HCT116 (cell line): ENCODE measurements at regions not wholly inside any gene's neighbourhood (a gene's known extent, or its start where the extent isn't known, plus 50 kb on each side); places are given as distances from the start of the nearest gene placed in this dataset.

Experiments used
- ATAC-seq: fragments of 200-7000 bp; cut with Tn5 transposase; 2 replicates; pipeline ENCODE4 v1.9.1; 2020; ENCODE audit warnings: mild to moderate bottlenecking, moderate library complexity
- BruUV-seq: library from RNA; stranded (reverse); fragments of 400-500 nt; replicated peaks from 2 replicates; lab custom pipeline; 2021; lab: Mats Ljungman, UMichigan
- CTCF ChIA-PET: fragments of 300-600 bp; sonication (Branson Sonifier 250); formaldehyde crosslinking; loops from one replicate; lab custom pipeline; 2021; ENCODE audit warnings: antibody characterized with exemption; lab: Charles Lee
- POLR2A ChIA-PET: fragments of 300-600, 350-600 bp; sonication (Branson Sonifier 250); formaldehyde crosslinking; loops from one replicate; lab custom pipeline; 2021; ENCODE audit warnings: antibody characterized with exemption; lab: Charles Lee
- RAD21 ChIA-PET, 2 experiments: fragments of 300-600 bp; sonication (Branson Sonifier 250); formaldehyde crosslinking; loops; one replicate each; lab custom pipeline; 2023; ENCODE audit warnings: low total read pairs in 2 of 2; ENCODE audit not compliant: uncharacterized antibody in 2 of 2, unreplicated experiment in 2 of 2, low non-redundant PET in 1 of 2; lab: Charles Lee
- DNase-seq: peaks from one replicate; pipeline ENCODE4 v3.0.0-alpha.2; 2010; ENCODE audit warnings: low read depth, low spot score
- H2AFZ ChIP-seq: fragments of 200-600 bp; shearing (Covaris generic), sonication (generic); 2 replicates; pipeline ENCODE4 v1.6.1; 2017; ENCODE audit warnings: low read depth, mixed run types, mixed read lengths, antibody characterized with exemption, low read length; ENCODE audit not compliant: poor library complexity, severe bottlenecking
- H3K27ac ChIP-seq: 2 replicates; pipeline ENCODE4 v1.5.1; 2012; ENCODE audit warnings: low read depth, low read length
- H3K27me3 ChIP-seq: fragments of 200-600 bp; sonication (generic); 2 replicates; pipeline ENCODE4 v1.6.1; 2016; ENCODE audit warnings: mixed run types, low read length, mixed read lengths; ENCODE audit not compliant: insufficient read depth
- H3K36me3 ChIP-seq, 2 experiments: fragments of 200-500 bp in 1 of 2; fragments of 200-600 bp in 1 of 2; sonication (Bioruptor generic) in 1 of 2; sonication (generic) in 1 of 2; 2 replicates each; pipeline versions ENCODE4 v1.5.1 to v1.6.1; 2014 to 2016; ENCODE audit warnings: low read length in 2 of 2, inconsistent platforms in 1 of 2, mixed read lengths in 1 of 2, mixed run types in 1 of 2; ENCODE audit not compliant: insufficient read depth in 2 of 2, control insufficient read depth in 1 of 2
- H3K4me1 ChIP-seq, 2 experiments: fragments of 200-600 bp in 1 of 2; sonication (generic) in 1 of 2; 2 replicates each; pipeline versions ENCODE4 v1.5.1 to v1.6.1; 2012 to 2017; ENCODE audit warnings: low read length in 2 of 2, inconsistent platforms in 1 of 2, mild to moderate bottlenecking in 1 of 2, mixed read lengths in 1 of 2, mixed run types in 1 of 2, moderate library complexity in 1 of 2; ENCODE audit not compliant: insufficient read depth in 2 of 2, control insufficient read depth in 1 of 2
- H3K4me2 ChIP-seq: fragments of 200-600 bp; sonication (generic); 2 replicates; pipeline ENCODE4 v1.6.1; 2017; ENCODE audit warnings: mixed run types, low read length, mixed read lengths
- H3K4me3 ChIP-seq, 2 experiments: fragments of 200-600 bp in 1 of 2; sonication (generic) in 1 of 2; replicated peaks in 1 of 2; 2 replicates each; pipeline ENCODE4 v1.5.1; 2011 to 2016; ENCODE audit warnings: low read length in 2 of 2, control low read depth in 1 of 2, low read depth in 1 of 2, mild to moderate bottlenecking in 1 of 2, mixed read lengths in 1 of 2, mixed run types in 1 of 2
- H3K79me2 ChIP-seq: fragments of 200-600 bp; sonication (generic); 2 replicates; pipeline ENCODE4 v1.6.1; 2017; ENCODE audit warnings: mild to moderate bottlenecking, mixed run types, low read length, moderate library complexity, mixed read lengths; ENCODE audit not compliant: insufficient read depth
- H3K9ac ChIP-seq: fragments of 200-600 bp; sonication (generic); 2 replicates; pipeline ENCODE4 v1.6.1; 2016; ENCODE audit warnings: low read length, mixed read lengths
- H3K9me2 ChIP-seq: fragments of 200-600 bp; sonication (generic), shearing (Covaris generic); 2 replicates; pipeline ENCODE4 v1.6.1; 2017; ENCODE audit warnings: mixed run types, mild to moderate bottlenecking, moderate library complexity; ENCODE audit not compliant: insufficient read depth
- H3K9me3 ChIP-seq, 2 experiments: fragments of 200-500 bp in 1 of 2; fragments of 200-600 bp in 1 of 2; sonication (Bioruptor generic) in 1 of 2; sonication (generic) in 1 of 2; 2 replicates each; pipeline ENCODE4 v1.6.1; 2014 to 2017; ENCODE audit warnings: low read length in 2 of 2, mixed read lengths in 2 of 2, inconsistent platforms in 1 of 2, low read depth in 1 of 2, mild to moderate bottlenecking in 1 of 2, mixed run types in 1 of 2, moderate library complexity in 1 of 2; ENCODE audit not compliant: control insufficient read depth in 1 of 2, insufficient read depth in 1 of 2
- H4K20me1 ChIP-seq: fragments of 200-600 bp; sonication (generic), shearing (Covaris generic); 2 replicates; pipeline ENCODE4 v1.6.1; 2017; ENCODE audit warnings: mixed run types, mild to moderate bottlenecking, moderate library complexity; ENCODE audit not compliant: insufficient read depth
- ATF3 ChIP-seq: IDR thresholded peaks from 2 replicates; pipeline ENCODE4 v1.6.1; 2012
- CBX3 ChIP-seq: IDR thresholded peaks from 2 replicates; pipeline ENCODE4 v1.6.1; 2012; ENCODE audit warnings: low read depth
- CEBPB ChIP-seq: IDR thresholded peaks from 2 replicates; pipeline ENCODE4 v1.6.1; 2012; ENCODE audit warnings: low read depth
- CTCF ChIP-seq, 3 experiments: fragments of 200-600 bp in 1 of 3; sonication (generic) in 1 of 3; IDR thresholded peaks in 2 of 3; conservative IDR thresholded peaks in 1 of 3; 2 replicates each; pipeline ENCODE4 v1.5.1; 2012 to 2017; ENCODE audit warnings: low read depth in 2 of 3, low read length in 2 of 3, antibody characterized with exemption in 1 of 3, borderline replicate concordance in 1 of 3, control low read depth in 1 of 3, mild to moderate bottlenecking in 1 of 3, mixed read lengths in 1 of 3, mixed run types in 1 of 3, moderate library complexity in 1 of 3; ENCODE audit not compliant: insufficient read depth in 1 of 3
- EGR1 ChIP-seq: IDR thresholded peaks from 2 replicates; pipeline ENCODE4 v1.6.1; 2012; ENCODE audit warnings: low read depth
- EZH2 ChIP-seq: fragments of 200-600 bp; sonication (generic); IDR thresholded peaks from 2 replicates; pipeline ENCODE4 v1.6.1; 2017; ENCODE audit warnings: antibody characterized with exemption, mixed run types
- FOSL1 ChIP-seq: IDR thresholded peaks from 2 replicates; pipeline ENCODE4 v1.6.1; 2012; ENCODE audit warnings: low read depth
- JUND ChIP-seq: IDR thresholded peaks from 2 replicates; pipeline ENCODE4 v1.6.1; 2012
- MAX ChIP-seq: IDR thresholded peaks from 2 replicates; pipeline ENCODE4 v1.6.1; 2012
- POLR2A ChIP-seq: IDR thresholded peaks from 2 replicates; pipeline ENCODE4 v1.7.0; 2011; ENCODE audit warnings: borderline replicate concordance; ENCODE audit not compliant: insufficient read depth, insufficient read length; ENCODE audit errors: extremely low read depth
- POLR2AphosphoS5 ChIP-seq: IDR thresholded peaks from 2 replicates; pipeline ENCODE4 v1.6.1; 2011; ENCODE audit warnings: mild to moderate bottlenecking, low read depth, low read length, moderate library complexity
- RAD21 ChIP-seq: IDR thresholded peaks from 2 replicates; pipeline ENCODE4 v1.6.1; 2012; ENCODE audit warnings: low read depth, mild to moderate bottlenecking
- REST ChIP-seq: IDR thresholded peaks from 2 replicates; pipeline ENCODE4 v1.6.1; 2012; ENCODE audit warnings: low read depth
- SIN3A ChIP-seq: IDR thresholded peaks from 2 replicates; pipeline ENCODE4 v1.6.1; 2012; ENCODE audit warnings: low read depth
- SP1 ChIP-seq: IDR thresholded peaks from 2 replicates; pipeline ENCODE4 v1.6.1; 2012; ENCODE audit warnings: low read depth
- TCF7L2 ChIP-seq: IDR thresholded peaks from 2 replicates; pipeline ENCODE4 v1.7.0; 2011; ENCODE audit warnings: borderline replicate concordance, inconsistent platforms; ENCODE audit not compliant: insufficient read depth, insufficient read length; ENCODE audit errors: extremely low read depth
- YY1 ChIP-seq: IDR thresholded peaks from 2 replicates; pipeline ENCODE4 v1.6.1; 2011; ENCODE audit warnings: low read length, low read depth, moderate library complexity, mild to moderate bottlenecking; ENCODE audit not compliant: insufficient replicate concordance; ENCODE audit errors: extremely low read depth
- ZFX ChIP-seq: fragments of 450-650 bp; IDR thresholded peaks from 2 replicates; pipeline ENCODE4 v1.6.1; 2017
- ZNF274 ChIP-seq: fragments of 200-500 bp; sonication (Bioruptor generic); IDR thresholded peaks from 2 replicates; pipeline ENCODE4 v1.6.1; 2014; ENCODE audit warnings: mild to moderate bottlenecking, low read depth, low read length, inconsistent platforms
- intact Hi-C: fragments of 100-400 bp; cut with micrococcal nuclease; formaldehyde crosslinking; loops from 2 replicates; pipeline ENCODE4 v1.10.0; 2022

GRCh38 chr3:78353231-78353630, 1313.3 kb downstream of the ROBO2 start:
- Histone ChIP-seq H3K4me1 (no peaks in the 10 kb centered on the region), H2AFZ (no peak overlapping the region), H3K4me2 (no peak overlapping the region), H3K9me3 (peaks cover 10 to 23% of the 10 kb centered on the region in 2 experiments; a peak in 3 of 4 replicates), H4K20me1 (no peaks in the 10 kb centered on the region), H3K9me2 (no peaks in the 10 kb centered on the region), H3K36me3 (no peaks in the 10 kb centered on the region; a peak in 1 of 4 replicates), H3K79me2 (no peaks in the 10 kb centered on the region), H3K9ac (no peak overlapping the region), H3K4me3 (no peak overlapping the region), H3K27me3 (no peaks in the 10 kb centered on the region), H3K27ac (no peak overlapping the region)
- BruUV-seq, result no TSS peak
- TF ChIP-seq REST, result no peak
- TF ChIP-seq ZFX, result no peak
- no peak for TF ChIP-seq POLR2AphosphoS5
- no peak for TF ChIP-seq RAD21
- no peak for TF ChIP-seq CEBPB
- TF ChIP-seq SIN3A, result no peak
- TF ChIP-seq TCF7L2, result no peak
- no peak for TF ChIP-seq EGR1
- no peak for TF ChIP-seq JUND
- no peak for TF ChIP-seq SP1
- no peak for TF ChIP-seq POLR2A
- TF ChIP-seq MAX, result no peak
- TF ChIP-seq FOSL1, result no peak
- no peak for TF ChIP-seq EZH2
- no peak for TF ChIP-seq ZNF274
- TF ChIP-seq CBX3, result no peak
- no peak for TF ChIP-seq ATF3
- TF ChIP-seq CTCF (IDR thresholded peaks at IDR 0.05 in 2 of 3, conservative IDR thresholded peaks at IDR 0.05 in 1 of 3; ENCODE audit: borderline replicate concordance in 1 of 3, insufficient read depth in 1 of 3, low read depth in 2 of 3, low read length in 2 of 3), result no peak
- no peak for TF ChIP-seq YY1
- ChIA-PET POLR2A (no interaction called here), CTCF (no interaction called here), RAD21 (no interaction called here)
- ATAC-seq (no peak), DNase-seq (no peak)
- intact Hi-C loops, result no loop called here
